IMR-90 (cell line): ENCODE measurements at regions not wholly inside any gene's neighbourhood (a gene's known extent, or its start where the extent isn't known, plus 50 kb on each side); places are given as distances from the start of the nearest gene placed in this dataset.
A peak's percentile ranks its signal among the peaks of the same experiment; 100 is the strongest.

Source experiments
- ATAC-seq: fragments of 200-7000 bp; cut with Tn5 transposase; 2 replicates; pipeline ENCODE4 v1.9.1; 2020; ENCODE audit warnings: low read depth, mild to moderate bottlenecking, moderate library complexity
- BruUV-seq: library from RNA; stranded (reverse); fragments of 400-500 nt; replicated peaks from 2 replicates; lab custom pipeline; 2021; lab: Mats Ljungman, UMichigan
- CTCF ChIA-PET: fragments of 300-600 bp; formaldehyde crosslinking; extraction: SDS; loops from one replicate; lab custom pipeline; 2021; ENCODE audit warnings: antibody characterized with exemption; lab: Yijun Ruan, JAX
- POLR2A ChIA-PET: fragments of 300-600 bp; sonication (Branson Sonifier 250); formaldehyde crosslinking; loops from one replicate; lab custom pipeline; 2022; ENCODE audit warnings: antibody characterized with exemption; ENCODE audit not compliant: unreplicated experiment; lab: Charles Lee
- DNase-seq: peaks from one replicate; pipeline ENCODE4 v3.0.0; 2013
- H2AFZ ChIP-seq: replicated peaks from 2 replicates; pipeline ENCODE3; 2013; ENCODE audit warnings: low read length, mild to moderate bottlenecking; ENCODE audit not compliant: poor library complexity
- H2AK5ac ChIP-seq: 2 replicates; pipeline ENCODE4 v1.6.1; 2013; ENCODE audit warnings: low read depth, low read length, inconsistent platforms
- H2AK9ac ChIP-seq: replicated peaks from 2 replicates; pipeline ENCODE3; 2013; ENCODE audit warnings: mild to moderate bottlenecking, low read depth, low read length, moderate library complexity; ENCODE audit not compliant: poor library complexity
- H2BK120ac ChIP-seq: 2 replicates; pipeline ENCODE4 v1.6.1; 2013; ENCODE audit warnings: low read depth, low read length, inconsistent platforms
- H2BK15ac ChIP-seq: 3 replicates; pipeline ENCODE4 v1.6.1; 2013; ENCODE audit warnings: low read depth, low read length, inconsistent platforms
- H2BK20ac ChIP-seq: 2 replicates; pipeline ENCODE4 v1.6.1; 2013; ENCODE audit warnings: low read depth, mild to moderate bottlenecking, inconsistent platforms, low read length, moderate library complexity
- H2BK5ac ChIP-seq: 2 replicates; pipeline ENCODE4 v1.6.1; 2013; ENCODE audit warnings: mild to moderate bottlenecking, low read depth, low read length, inconsistent platforms; ENCODE audit not compliant: poor library complexity, severe bottlenecking
- H3K14ac ChIP-seq: replicated peaks from 2 replicates; pipeline ENCODE4 v1.6.1; 2013; ENCODE audit warnings: low read depth, low read length, inconsistent platforms
- H3K18ac ChIP-seq: 2 replicates; pipeline ENCODE4 v1.6.1; 2013; ENCODE audit warnings: low read depth, low read length, control low read depth
- H3K23ac ChIP-seq: 2 replicates; pipeline ENCODE4 v1.6.1; 2013; ENCODE audit warnings: low read depth, low read length, inconsistent platforms
- H3K27ac ChIP-seq: 2 replicates; pipeline ENCODE4 v1.5.1; 2013; ENCODE audit warnings: mild to moderate bottlenecking, control low read depth, low read length; ENCODE audit not compliant: insufficient read depth
- H3K27me3 ChIP-seq: 2 replicates; pipeline ENCODE4 v1.6.1; 2013; ENCODE audit warnings: low read length; ENCODE audit not compliant: control insufficient read depth, insufficient read depth
- H3K36me3 ChIP-seq: 2 replicates; pipeline ENCODE4 v1.6.1; 2013; ENCODE audit warnings: low read length, mixed read lengths; ENCODE audit not compliant: control insufficient read depth, insufficient read depth
- H3K4ac ChIP-seq: 2 replicates; pipeline ENCODE4 v1.6.1; 2013; ENCODE audit warnings: low read depth, low read length, inconsistent platforms
- H3K4me1 ChIP-seq: 2 replicates; pipeline ENCODE4 v1.6.1; 2013; ENCODE audit warnings: low read length, mixed read lengths; ENCODE audit not compliant: control insufficient read depth, insufficient read depth
- H3K4me2 ChIP-seq: 2 replicates; pipeline ENCODE4 v1.6.1; 2013; ENCODE audit warnings: low read depth, mild to moderate bottlenecking, control low read depth, low read length, moderate library complexity
- H3K4me3 ChIP-seq: 2 replicates; pipeline ENCODE4 v1.5.1; 2013; ENCODE audit warnings: low read depth, mild to moderate bottlenecking, control low read depth, low read length, moderate library complexity; ENCODE audit not compliant: insufficient read depth
- H3K56ac ChIP-seq: 2 replicates; pipeline ENCODE4 v1.6.1; 2013; ENCODE audit warnings: low read length, inconsistent platforms; ENCODE audit not compliant: insufficient read depth; ENCODE audit errors: extremely low read depth
- H3K79me1 ChIP-seq, 2 experiments: 2 replicates each; pipeline ENCODE4 v1.6.1; 2013; ENCODE audit warnings: low read length in 2 of 2, inconsistent platforms in 1 of 2, low read depth in 1 of 2
- H3K9ac ChIP-seq: 2 replicates; pipeline ENCODE4 v1.6.1; 2013; ENCODE audit warnings: low read depth, low read length, control low read depth
- H3K9me1 ChIP-seq: 2 replicates; pipeline ENCODE4 v1.6.1; 2013; ENCODE audit warnings: low read length, inconsistent platforms; ENCODE audit not compliant: insufficient read depth
- H3K9me3 ChIP-seq: 2 replicates; pipeline ENCODE4 v1.6.1; 2013; ENCODE audit warnings: low read length; ENCODE audit not compliant: control insufficient read depth, insufficient read depth
- H4K20me1 ChIP-seq: 2 replicates; pipeline ENCODE4 v1.6.1; 2013; ENCODE audit warnings: low read length, inconsistent platforms; ENCODE audit not compliant: insufficient read depth
- H4K5ac ChIP-seq: 2 replicates; pipeline ENCODE4 v1.6.1; 2013; ENCODE audit warnings: mild to moderate bottlenecking, low read depth, low read length, control low read depth
- H4K8ac ChIP-seq, 2 experiments: 2 replicates each; pipeline ENCODE4 v1.6.1; 2013; ENCODE audit warnings: low read depth in 2 of 2, low read length in 2 of 2, control low read depth in 1 of 2, inconsistent platforms in 1 of 2
- H4K91ac ChIP-seq: 2 replicates; pipeline ENCODE4 v1.6.1; 2013; ENCODE audit warnings: low read depth, low read length, inconsistent platforms; ENCODE audit not compliant: insufficient read depth
- BHLHE40 ChIP-seq: fragments of 150-350 bp; IDR thresholded peaks from 2 replicates; pipeline ENCODE4 v1.6.1; 2016; ENCODE audit warnings: mild to moderate bottlenecking, low read depth, low read length
- CEBPB ChIP-seq: IDR thresholded peaks from 2 replicates; pipeline ENCODE4 v1.6.1; 2012; ENCODE audit warnings: low read depth, low read length, improper control_type of control experiment
- CHD1 ChIP-seq: IDR thresholded peaks from 2 replicates; pipeline ENCODE4 v1.6.1; 2012; ENCODE audit warnings: low read depth, low read length, improper control_type of control experiment
- CTCF ChIP-seq: conservative IDR thresholded peaks from 2 replicates; pipeline ENCODE4 v1.5.1; 2012; ENCODE audit warnings: mild to moderate bottlenecking, low read depth, low read length, improper control_type of control experiment
- ELK1 ChIP-seq: fragments of 150-350 bp; IDR thresholded peaks from 2 replicates; pipeline ENCODE4 v1.6.1; 2016; ENCODE audit warnings: low read depth, mild to moderate bottlenecking, low read length, moderate library complexity, borderline replicate concordance
- FOS ChIP-seq: fragments of 150-350 bp; IDR thresholded peaks from 2 replicates; pipeline ENCODE4 v1.6.1; 2016; ENCODE audit warnings: low read depth, low read length
- MAFK ChIP-seq: IDR thresholded peaks from 2 replicates; pipeline ENCODE4 v1.6.1; 2012; ENCODE audit warnings: low read depth, low read length, improper control_type of control experiment
- MAZ ChIP-seq: IDR thresholded peaks from 2 replicates; pipeline ENCODE4 v1.6.1; 2012; ENCODE audit warnings: low read depth, mild to moderate bottlenecking, low read length, improper control_type of control experiment, moderate library complexity, borderline replicate concordance
- MXI1 ChIP-seq: IDR thresholded peaks from 2 replicates; pipeline ENCODE4 v1.6.1; 2012; ENCODE audit warnings: low read depth, mild to moderate bottlenecking, low read length, moderate library complexity, borderline replicate concordance
- NFE2L2 ChIP-seq: fragments of 150-350 bp; IDR thresholded peaks from 2 replicates; pipeline ENCODE4 v1.6.1; 2016; ENCODE audit warnings: low read depth, mild to moderate bottlenecking, low read length
- POLR2A ChIP-seq: IDR thresholded peaks from 2 replicates; pipeline ENCODE4 v1.6.1; 2012; ENCODE audit warnings: mild to moderate bottlenecking, low read depth, low read length
- RAD21 ChIP-seq: IDR thresholded peaks from 2 replicates; pipeline ENCODE4 v1.6.1; 2012; ENCODE audit warnings: low read length, improper control_type of control experiment
- RCOR1 ChIP-seq: IDR thresholded peaks from 2 replicates; pipeline ENCODE4 v1.6.1; 2012; ENCODE audit warnings: mild to moderate bottlenecking, low read length, improper control_type of control experiment; ENCODE audit not compliant: insufficient replicate concordance
- RFX5 ChIP-seq: IDR thresholded peaks from 2 replicates; pipeline ENCODE4 v1.8.0; 2012; ENCODE audit warnings: low read depth, mild to moderate bottlenecking, low read length, moderate library complexity
- SMC3 ChIP-seq: fragments of 150-350 bp; IDR thresholded peaks from 2 replicates; pipeline ENCODE4 v1.6.1; 2016; ENCODE audit warnings: low read depth, mild to moderate bottlenecking, antibody characterized with exemption, low read length, moderate library complexity
- USF2 ChIP-seq: fragments of 150-350 bp; IDR thresholded peaks from 2 replicates; pipeline ENCODE4 v1.6.1; 2017; ENCODE audit warnings: mild to moderate bottlenecking, antibody characterized with exemption, low read length, low read depth
- WGBS, 2 experiments: methylation state at CpG; one replicate each; pipeline versions ENCODE4 v1.1.5 to v1.1.7; 2013; ENCODE audit warnings: missing lambda C conversion rate in 2 of 2; ENCODE audit not compliant: insufficient read length in 1 of 2; ENCODE audit errors: extremely low coverage in 2 of 2; 5-methylcytosine and 5-hydroxymethylcytosine counted together
- dilution Hi-C: fragments of 300-500 bp; cut with HindIII; formaldehyde crosslinking; loops from one replicate; pipeline ENCODE4 v1.14.3; 2018; ENCODE audit warnings: low sequenced_read_pairs; ENCODE audit not compliant: unreplicated experiment
- in situ Hi-C: fragments of 300-500 bp; cut with MboI; formaldehyde crosslinking; loops from 3 replicates; pipeline ENCODE4 v1.14.3; 2019; ENCODE audit warnings: low sequenced_read_pairs, inconsistent platforms, mixed read lengths
- intact Hi-C: fragments of 100-400 bp; cut with micrococcal nuclease; formaldehyde crosslinking; loops from 2 replicates; pipeline ENCODE4 v1.10.0; 2022

- Histone ChIP-seq H2AK9ac (no peak overlapping the region), H3K4me3 (no peak overlapping the region), H3K4me2 (no peak overlapping the region), H3K9me3 (no peaks in the 10 kb centered on the region), H3K4me1 (peaks cover 7% of the 10 kb centered on the region), H2AFZ (no peak overlapping the region), H2BK20ac (peak overlapping the region; percentile 31; the same call in 1 of the 2 replicates), H2AK5ac (no peak overlapping the region), H4K20me1 (no peaks in the 10 kb centered on the region), H2BK15ac (no peak overlapping the region), H3K4ac (no peak overlapping the region), H3K18ac (no peak overlapping the region), H3K14ac (no peak overlapping the region), H3K9ac (no peak overlapping the region), H3K79me1 (no peaks in the 10 kb centered on the region), H3K23ac (no peak overlapping the region), H4K8ac (no peak overlapping the region), H3K27me3 (no peaks in the 10 kb centered on the region), H3K27ac (no peak overlapping the region), H2BK120ac (no peak overlapping the region), H3K9me1 (peaks cover 5% of the 10 kb centered on the region), H3K36me3 (no peaks in the 10 kb centered on the region), H2BK5ac (no peak overlapping the region), H4K5ac (no peak overlapping the region), H4K91ac (no peak overlapping the region), H3K56ac (no peak overlapping the region)
- no CpG with 5 or more reads among the region's 2 CpGs for WGBS, 2 experiments
- dilution Hi-C loops (no loop called here), intact Hi-C loops (no loop called here), in situ Hi-C loops (no loop called here)
- DNase-seq: no peak
- ChIA-PET CTCF (no interaction called here), POLR2A (no interaction called here)
- no TSS peak for BruUV-seq
- no peak for ATAC-seq
- TF ChIP-seq CEBPB (no peak), MAZ (no peak), MAFK (no peak), RCOR1 (no peak), CTCF (no peak), USF2 (no peak), RFX5 (no peak), CHD1 (no peak), MXI1 (no peak), FOS (no peak), RAD21 (no peak), ELK1 (no peak), POLR2A (no peak), NFE2L2 (no peak), SMC3 (no peak), BHLHE40 (no peak)
Measured at GRCh38 chr1:228958741-228959140, 223.5 kb downstream of the RHOU start.
